ENCODE measurements at regions not wholly inside any gene's neighbourhood (a gene's known extent, or its start where the extent isn't known, plus 50 kb on each side); places are given as distances from the start of the nearest gene placed in this dataset.
A peak's percentile ranks its signal among the peaks of the same experiment; 100 is the strongest.

GRCh38 chr11:100619484-100619883 is 67.6 kb upstream of the ARHGAP42 start:
- H3K9me3 ChIP-seq (ENCODE audit: control insufficient read depth, insufficient read depth, low read length): peaks cover 29% of the 10 kb centered on the region
- H3K9ac ChIP-seq (ENCODE audit: low read depth, low read length): no peak overlapping the region
- H3K4me3 ChIP-seq (ENCODE audit: low read depth, low read length): no peak overlapping the region
- H3K27me3 ChIP-seq (ENCODE audit: control insufficient read depth, insufficient read depth, low read length): no peaks in the 10 kb centered on the region
- H3K27ac ChIP-seq (ENCODE audit: low read depth, low read length): peak overlapping the region; percentile 26
- H3K36me3 ChIP-seq (ENCODE audit: control insufficient read depth, insufficient read depth, low read length): no peaks in the 10 kb centered on the region
- peaks cover 9% of the 10 kb centered on the region; the same call in 1 of the 2 replicates for H3K4me1 ChIP-seq (ENCODE audit: control insufficient read depth, insufficient read depth, low read length)

- Histone ChIP-seq H3K9me3 (ENCODE audit: control insufficient read depth, insufficient read depth, low read length) (peaks cover 29% of the 10 kb centered on the region), H3K4me3 (ENCODE audit: low read depth, low read length) (no peak overlapping the region), H3K27me3 (ENCODE audit: control insufficient read depth, insufficient read depth, low read length) (no peaks in the 10 kb centered on the region), H3K4me1 (ENCODE audit: control insufficient read depth, insufficient read depth, low read length) (peaks cover 9% of the 10 kb centered on the region; the same call in 1 of the 2 replicates), H3K27ac (ENCODE audit: low read depth, low read length) (no peak overlapping the region), H3K36me3 (ENCODE audit: control insufficient read depth, insufficient read depth, low read length) (no peaks in the 10 kb centered on the region), H3K9ac (ENCODE audit: low read depth, low read length) (no peak overlapping the region)
These were observed 64.7 kb upstream of the ARHGAP42 start for GRCh38 chr11:100622404-100622803.

GRCh38 chr11:100624346-100624745 is 62.7 kb upstream of the ARHGAP42 start:
- Histone ChIP-seq H3K9ac (ENCODE audit: low read depth, low read length) (no peak overlapping the region), H3K4me3 (ENCODE audit: low read depth, low read length) (no peak overlapping the region), H3K27ac (ENCODE audit: low read depth, low read length) (no peak overlapping the region), H3K9me3 (ENCODE audit: control insufficient read depth, insufficient read depth, low read length) (peaks cover 29% of the 10 kb centered on the region), H3K36me3 (ENCODE audit: control insufficient read depth, insufficient read depth, low read length) (no peaks in the 10 kb centered on the region), H3K4me1 (ENCODE audit: control insufficient read depth, insufficient read depth, low read length) (peaks cover 6% of the 10 kb centered on the region; the same call in 1 of the 2 replicates), H3K27me3 (ENCODE audit: control insufficient read depth, insufficient read depth, low read length) (no peaks in the 10 kb centered on the region)

GRCh38 chr11:100625041-100625440 is 62.0 kb upstream of the ARHGAP42 start:
- Histone ChIP-seq H3K27me3 (ENCODE audit: control insufficient read depth, insufficient read depth, low read length) (no peaks in the 10 kb centered on the region), H3K9me3 (ENCODE audit: control insufficient read depth, insufficient read depth, low read length) (peaks cover 29% of the 10 kb centered on the region), H3K4me1 (ENCODE audit: control insufficient read depth, insufficient read depth, low read length) (no peaks in the 10 kb centered on the region), H3K9ac (ENCODE audit: low read depth, low read length) (no peak overlapping the region), H3K36me3 (ENCODE audit: control insufficient read depth, insufficient read depth, low read length) (no peaks in the 10 kb centered on the region), H3K4me3 (ENCODE audit: low read depth, low read length) (no peak overlapping the region), H3K27ac (ENCODE audit: low read depth, low read length) (no peak overlapping the region)

- H3K27ac ChIP-seq (ENCODE audit: low read depth, low read length): no peak overlapping the region
- H3K4me3 ChIP-seq (ENCODE audit: low read depth, low read length): no peak overlapping the region
- no peaks in the 10 kb centered on the region for H3K9me3 ChIP-seq (ENCODE audit: control insufficient read depth, insufficient read depth, low read length)
- no peak overlapping the region for H3K9ac ChIP-seq (ENCODE audit: low read depth, low read length)
- no peaks in the 10 kb centered on the region for H3K27me3 ChIP-seq (ENCODE audit: control insufficient read depth, insufficient read depth, low read length)
- no peaks in the 10 kb centered on the region for H3K4me1 ChIP-seq (ENCODE audit: control insufficient read depth, insufficient read depth, low read length)
- no peaks in the 10 kb centered on the region for H3K36me3 ChIP-seq (ENCODE audit: control insufficient read depth, insufficient read depth, low read length)
These were observed 57.4 kb upstream of the ARHGAP42 start for GRCh38 chr11:100629671-100630070.

- no peak overlapping the region for H3K9ac ChIP-seq (ENCODE audit: low read depth, low read length)
- no peaks in the 10 kb centered on the region for H3K4me1 ChIP-seq (ENCODE audit: control insufficient read depth, insufficient read depth, low read length)
- H3K27me3 ChIP-seq (ENCODE audit: control insufficient read depth, insufficient read depth, low read length): no peaks in the 10 kb centered on the region
- H3K9me3 ChIP-seq (ENCODE audit: control insufficient read depth, insufficient read depth, low read length): no peaks in the 10 kb centered on the region
- H3K27ac ChIP-seq (ENCODE audit: low read depth, low read length): no peak overlapping the region
- no peak overlapping the region for H3K4me3 ChIP-seq (ENCODE audit: low read depth, low read length)
- no peaks in the 10 kb centered on the region for H3K36me3 ChIP-seq (ENCODE audit: control insufficient read depth, insufficient read depth, low read length)
These were observed 56.2 kb upstream of the ARHGAP42 start for GRCh38 chr11:100630898-100631297.

- no peak overlapping the region for H3K4me3 ChIP-seq (ENCODE audit: low read depth, low read length)
- no peaks in the 10 kb centered on the region for H3K4me1 ChIP-seq (ENCODE audit: control insufficient read depth, insufficient read depth, low read length)
- no peak overlapping the region for H3K9ac ChIP-seq (ENCODE audit: low read depth, low read length)
- H3K27ac ChIP-seq (ENCODE audit: low read depth, low read length): no peak overlapping the region
- no peaks in the 10 kb centered on the region for H3K36me3 ChIP-seq (ENCODE audit: control insufficient read depth, insufficient read depth, low read length)
- no peaks in the 10 kb centered on the region for H3K9me3 ChIP-seq (ENCODE audit: control insufficient read depth, insufficient read depth, low read length)
- H3K27me3 ChIP-seq (ENCODE audit: control insufficient read depth, insufficient read depth, low read length): no peaks in the 10 kb centered on the region
These were observed 55.8 kb upstream of the ARHGAP42 start for GRCh38 chr11:100631316-100631715.

- Histone ChIP-seq H3K36me3 (ENCODE audit: control insufficient read depth, insufficient read depth, low read length) (no peaks in the 10 kb centered on the region), H3K4me1 (ENCODE audit: control insufficient read depth, insufficient read depth, low read length) (no peaks in the 10 kb centered on the region), H3K9ac (ENCODE audit: low read depth, low read length) (no peak overlapping the region), H3K9me3 (ENCODE audit: control insufficient read depth, insufficient read depth, low read length) (no peaks in the 10 kb centered on the region), H3K4me3 (ENCODE audit: low read depth, low read length) (no peak overlapping the region), H3K27ac (ENCODE audit: low read depth, low read length) (no peak overlapping the region), H3K27me3 (ENCODE audit: control insufficient read depth, insufficient read depth, low read length) (no peaks in the 10 kb centered on the region)
These were observed 54.1 kb upstream of the ARHGAP42 start for GRCh38 chr11:100632941-100633452.

- Histone ChIP-seq H3K4me3 (ENCODE audit: low read depth, low read length) (no peak overlapping the region), H3K9me3 (ENCODE audit: control insufficient read depth, insufficient read depth, low read length) (no peaks in the 10 kb centered on the region), H3K4me1 (ENCODE audit: control insufficient read depth, insufficient read depth, low read length) (peaks cover 11% of the 10 kb centered on the region), H3K27ac (ENCODE audit: low read depth, low read length) (no peak overlapping the region), H3K27me3 (ENCODE audit: control insufficient read depth, insufficient read depth, low read length) (no peaks in the 10 kb centered on the region), H3K36me3 (ENCODE audit: control insufficient read depth, insufficient read depth, low read length) (no peaks in the 10 kb centered on the region), H3K9ac (ENCODE audit: low read depth, low read length) (no peak overlapping the region)
These were observed 51.9 kb upstream of the ARHGAP42 start for GRCh38 chr11:100635194-100635593.

- H3K9me3 ChIP-seq (ENCODE audit: control insufficient read depth, insufficient read depth, low read length): no peaks in the 10 kb centered on the region
- H3K27me3 ChIP-seq (ENCODE audit: control insufficient read depth, insufficient read depth, low read length): no peaks in the 10 kb centered on the region
- peaks cover 11% of the 10 kb centered on the region for H3K4me1 ChIP-seq (ENCODE audit: control insufficient read depth, insufficient read depth, low read length)
- no peaks in the 10 kb centered on the region for H3K36me3 ChIP-seq (ENCODE audit: control insufficient read depth, insufficient read depth, low read length)
- no peak overlapping the region for H3K9ac ChIP-seq (ENCODE audit: low read depth, low read length)
- no peak overlapping the region for H3K27ac ChIP-seq (ENCODE audit: low read depth, low read length)
- H3K4me3 ChIP-seq (ENCODE audit: low read depth, low read length): no peak overlapping the region
These were observed 50.6 kb upstream of the ARHGAP42 start for GRCh38 chr11:100636536-100636935.
